Activated naive CD4-positive, alpha-beta T cell treated with anti-CD3 and anti-CD28 coated beads, Interleukin-2, amount 50 U/mL, for 24 hours (primary cell): ENCODE measurements at regions not wholly inside any gene's neighbourhood (a gene's known extent, or its start where the extent isn't known, plus 50 kb on each side); places are given as distances from the start of the nearest gene placed in this dataset.

Experiments
- H3K27ac Mint-ChIP-seq: one replicate; pipeline ENCODE4 v1.8.0; 2021; ENCODE audit warnings: mild to moderate bottlenecking, mixed read lengths
- H3K27me3 Mint-ChIP-seq: one replicate; pipeline ENCODE4 v1.8.0; 2021; ENCODE audit warnings: mixed read lengths
- H3K36me3 Mint-ChIP-seq: one replicate; pipeline ENCODE4 v1.8.0; 2021; ENCODE audit warnings: mixed read lengths
- H3K4me1 Mint-ChIP-seq: one replicate; pipeline ENCODE4 v1.8.0; 2021; ENCODE audit warnings: mixed read lengths
- H3K4me3 Mint-ChIP-seq: one replicate; pipeline ENCODE4 v1.8.0; 2021; ENCODE audit warnings: mild to moderate bottlenecking, mixed read lengths
- H3K9me3 Mint-ChIP-seq: one replicate; pipeline ENCODE4 v1.8.0; 2021; ENCODE audit warnings: mixed read lengths

GRCh38 chr5:124892185-124892848 lies 145.9 kb upstream of the ZNF608 start:
- Mint-ChIP-seq H3K27me3 (no peaks in the 10 kb centered on the region), H3K4me3 (no peak overlapping the region), H3K4me1 (no peaks in the 10 kb centered on the region), H3K9me3 (peaks cover under 1% of the 10 kb centered on the region), H3K36me3 (no peaks in the 10 kb centered on the region), H3K27ac (no peak overlapping the region)

GRCh38 chr5:124894541-124894940 lies 148.1 kb upstream of the ZNF608 start:
- Mint-ChIP-seq H3K4me3 (no peak overlapping the region), H3K4me1 (no peaks in the 10 kb centered on the region), H3K27ac (no peak overlapping the region), H3K27me3 (no peaks in the 10 kb centered on the region), H3K36me3 (no peaks in the 10 kb centered on the region), H3K9me3 (no peaks in the 10 kb centered on the region)

GRCh38 chr5:124895236-124895635 lies 148.8 kb upstream of the ZNF608 start:
- H3K36me3 Mint-ChIP-seq, result no peaks in the 10 kb centered on the region
- H3K4me1 Mint-ChIP-seq, result no peaks in the 10 kb centered on the region
- no peaks in the 10 kb centered on the region for H3K9me3 Mint-ChIP-seq
- H3K27me3 Mint-ChIP-seq, result no peaks in the 10 kb centered on the region
- H3K27ac Mint-ChIP-seq, result no peak overlapping the region
- no peak overlapping the region for H3K4me3 Mint-ChIP-seq

- H3K4me1 Mint-ChIP-seq, result no peaks in the 10 kb centered on the region
- H3K4me3 Mint-ChIP-seq, result no peak overlapping the region
- H3K27me3 Mint-ChIP-seq, result no peaks in the 10 kb centered on the region
- no peaks in the 10 kb centered on the region for H3K36me3 Mint-ChIP-seq
- H3K27ac Mint-ChIP-seq, result no peak overlapping the region
- no peaks in the 10 kb centered on the region for H3K9me3 Mint-ChIP-seq
These were observed 154.6 kb upstream of the ZNF608 start for GRCh38 chr5:124901081-124901480.

- H3K27ac Mint-ChIP-seq, result no peak overlapping the region
- H3K4me3 Mint-ChIP-seq, result no peak overlapping the region
- no peaks in the 10 kb centered on the region for H3K27me3 Mint-ChIP-seq
These were observed 155.8 kb upstream of the ZNF608 start for GRCh38 chr5:124902097-124902821.

GRCh38 chr5:124905256-124906130 lies 159.1 kb upstream of the ZNF608 start:
- Mint-ChIP-seq H3K9me3 (no peaks in the 10 kb centered on the region), H3K4me3 (no peak overlapping the region), H3K27me3 (no peaks in the 10 kb centered on the region), H3K36me3 (no peaks in the 10 kb centered on the region), H3K4me1 (no peaks in the 10 kb centered on the region), H3K27ac (no peak overlapping the region)

More at GRCh38 chr5:124902097-124902821, 155.8 kb upstream of the ZNF608 start:
- H3K36me3 Mint-ChIP-seq, result no peaks in the 10 kb centered on the region
- no peaks in the 10 kb centered on the region for H3K4me1 Mint-ChIP-seq
- no peaks in the 10 kb centered on the region for H3K9me3 Mint-ChIP-seq

GRCh38 chr5:124906339-124907097 lies 160.1 kb upstream of the ZNF608 start:
- no peaks in the 10 kb centered on the region for H3K4me1 Mint-ChIP-seq

GRCh38 chr5:124907098-124907644 lies 160.7 kb upstream of the ZNF608 start:
- Mint-ChIP-seq H3K4me1 (no peaks in the 10 kb centered on the region), H3K4me3 (no peak overlapping the region), H3K27ac (no peak overlapping the region)

More at GRCh38 chr5:124906339-124907097, 160.1 kb upstream of the ZNF608 start:
- Mint-ChIP-seq H3K27me3 (no peaks in the 10 kb centered on the region), H3K36me3 (no peaks in the 10 kb centered on the region), H3K27ac (no peak overlapping the region), H3K9me3 (no peaks in the 10 kb centered on the region), H3K4me3 (no peak overlapping the region)

GRCh38 chr5:124908581-124909451 lies 162.4 kb upstream of the ZNF608 start:
- H3K27ac Mint-ChIP-seq, result no peak overlapping the region
- H3K36me3 Mint-ChIP-seq, result no peaks in the 10 kb centered on the region
- H3K9me3 Mint-ChIP-seq, result no peaks in the 10 kb centered on the region
- H3K4me1 Mint-ChIP-seq, result no peaks in the 10 kb centered on the region
- no peak overlapping the region for H3K4me3 Mint-ChIP-seq
- H3K27me3 Mint-ChIP-seq, result no peaks in the 10 kb centered on the region

More at GRCh38 chr5:124907098-124907644, 160.7 kb upstream of the ZNF608 start:
- no peaks in the 10 kb centered on the region for H3K27me3 Mint-ChIP-seq
- H3K36me3 Mint-ChIP-seq, result no peaks in the 10 kb centered on the region
- H3K9me3 Mint-ChIP-seq, result no peaks in the 10 kb centered on the region

GRCh38 chr5:124909734-124910133 lies 163.3 kb upstream of the ZNF608 start:
- H3K9me3 Mint-ChIP-seq, result no peaks in the 10 kb centered on the region
- no peak overlapping the region for H3K27ac Mint-ChIP-seq
- H3K27me3 Mint-ChIP-seq, result no peaks in the 10 kb centered on the region
- no peaks in the 10 kb centered on the region for H3K4me1 Mint-ChIP-seq
- no peak overlapping the region for H3K4me3 Mint-ChIP-seq
- H3K36me3 Mint-ChIP-seq, result no peaks in the 10 kb centered on the region

- Mint-ChIP-seq H3K36me3 (no peaks in the 10 kb centered on the region), H3K27me3 (no peaks in the 10 kb centered on the region), H3K9me3 (no peaks in the 10 kb centered on the region), H3K27ac (no peak overlapping the region), H3K4me1 (no peaks in the 10 kb centered on the region), H3K4me3 (no peak overlapping the region)
These were observed 164.0 kb upstream of the ZNF608 start for GRCh38 chr5:124910354-124911016.

GRCh38 chr5:124912638-124913328 lies 166.3 kb upstream of the ZNF608 start:
- Mint-ChIP-seq H3K4me3 (no peak overlapping the region), H3K9me3 (no peaks in the 10 kb centered on the region), H3K36me3 (no peaks in the 10 kb centered on the region), H3K27me3 (no peaks in the 10 kb centered on the region), H3K4me1 (no peaks in the 10 kb centered on the region), H3K27ac (no peak overlapping the region)

- H3K27ac Mint-ChIP-seq, result no peak overlapping the region
- H3K9me3 Mint-ChIP-seq, result no peaks in the 10 kb centered on the region
- no peaks in the 10 kb centered on the region for H3K27me3 Mint-ChIP-seq
- no peak overlapping the region for H3K4me3 Mint-ChIP-seq
- no peaks in the 10 kb centered on the region for H3K4me1 Mint-ChIP-seq
- H3K36me3 Mint-ChIP-seq, result no peaks in the 10 kb centered on the region
These were observed 166.9 kb upstream of the ZNF608 start for GRCh38 chr5:124913329-124913653.
